CD4-positive, alpha-beta T cell treated with Interleukin-1 beta for 1 hour (primary cell): ENCODE measurements at regions not wholly inside any gene's neighbourhood (a gene's known extent, or its start where the extent isn't known, plus 50 kb on each side); places are given as distances from the start of the nearest gene placed in this dataset.

ENCODE experiments used
- DNase-seq, 2 donors: peaks; one replicate each; pipeline ENCODE4 v3.0.0-alpha.2; 2020 to 2022

DNA sequence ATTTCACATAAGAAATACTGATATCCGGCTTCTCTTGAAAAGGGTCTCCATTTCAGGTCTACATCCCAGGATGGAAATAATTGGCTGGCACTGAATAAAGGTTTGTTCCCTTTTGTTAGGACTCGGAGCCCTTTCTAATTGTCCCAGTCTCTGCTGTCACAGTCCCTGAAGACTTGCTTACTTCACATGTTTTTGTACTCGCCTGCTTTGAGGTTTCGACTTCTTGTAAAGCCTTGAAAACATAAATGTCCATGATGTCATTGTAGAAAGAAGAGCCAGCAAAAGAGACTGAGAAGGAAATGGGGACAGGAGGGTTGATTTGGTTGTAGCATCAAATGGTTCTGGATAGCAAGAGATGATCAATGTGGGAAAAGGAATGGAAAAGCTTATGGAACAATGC lies 963.4 kb upstream of the SEMA6D start:
- DNase-seq, result no peak

DNA sequence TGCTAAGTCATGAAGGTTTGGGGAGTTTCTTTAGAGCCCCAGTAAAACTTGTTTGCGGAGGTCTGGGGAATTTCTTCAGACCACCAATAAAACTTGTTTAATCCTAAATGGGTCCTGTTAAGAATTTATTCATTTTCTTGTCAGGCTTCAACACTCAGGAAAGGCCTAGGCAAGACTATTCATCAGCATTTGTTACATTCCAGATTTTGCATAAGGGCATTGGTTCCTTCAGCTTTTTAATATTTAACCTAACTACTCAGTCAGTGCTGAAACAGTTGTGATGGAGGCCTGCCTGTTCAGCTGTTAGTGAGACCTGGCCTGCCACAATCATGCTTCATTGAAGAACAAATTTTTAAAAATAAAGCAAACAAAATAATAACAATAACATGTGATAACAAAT lies 954.2 kb upstream of the SEMA6D start:
- no peak for DNase-seq

DNA sequence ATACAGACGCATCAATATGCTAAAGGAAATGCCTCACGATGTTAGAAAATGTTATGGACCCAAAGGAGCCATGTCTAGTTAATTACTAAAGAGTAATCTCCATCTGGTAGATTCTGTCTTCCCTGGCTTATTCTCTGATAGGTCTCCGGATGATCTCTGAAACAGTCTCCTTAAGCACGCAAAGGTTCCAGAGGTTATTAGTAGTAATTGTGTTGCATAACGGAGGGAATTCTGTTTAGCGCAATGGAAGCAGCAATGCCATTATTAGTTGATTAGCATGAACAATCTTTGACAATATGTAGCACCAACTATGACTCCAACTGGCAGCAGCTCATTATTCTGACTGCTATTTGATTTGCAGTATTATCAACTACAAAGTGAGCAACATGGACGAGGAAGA lies 952.5 kb upstream of the SEMA6D start:
- no peak for DNase-seq

DNA sequence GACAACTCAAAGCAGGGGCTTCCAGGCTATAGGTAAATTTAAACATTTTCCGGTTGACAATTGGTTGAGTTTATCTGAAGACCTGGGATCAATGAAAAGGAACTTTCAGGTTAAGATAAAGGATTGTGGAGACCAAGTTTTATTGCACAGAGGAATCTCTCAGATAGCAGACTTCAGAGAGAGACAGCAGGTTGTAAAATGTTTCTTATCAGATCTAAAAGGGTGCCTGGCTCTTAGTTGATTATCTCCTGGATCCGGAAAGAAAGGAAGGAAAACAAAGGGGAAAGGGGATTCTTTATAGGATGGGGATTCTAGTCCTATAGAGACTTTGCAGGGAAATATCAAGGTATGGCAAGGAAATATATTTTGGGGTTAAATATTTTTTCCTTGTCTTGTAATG lies 951.3 kb upstream of the SEMA6D start:
- DNase-seq, result no peak

DNA sequence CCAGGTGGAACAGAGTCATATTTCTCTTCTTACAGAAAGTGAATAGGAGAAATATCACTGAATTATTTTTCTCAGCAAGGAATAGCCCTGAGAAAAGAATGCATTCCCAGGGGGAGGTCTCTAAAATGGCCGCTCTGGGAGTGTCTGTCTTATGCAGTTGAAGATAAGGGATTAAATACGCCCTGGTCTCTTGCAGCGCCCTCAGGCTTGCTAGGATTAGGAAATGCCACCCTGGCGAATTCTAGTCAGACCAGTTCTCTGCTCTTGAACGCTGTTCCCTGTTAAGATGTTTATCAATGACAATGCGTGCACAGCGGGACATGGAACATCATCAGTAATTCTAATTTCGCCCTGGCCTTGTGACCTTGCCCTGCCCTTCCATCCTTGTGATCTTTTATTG lies 949.0 kb upstream of the SEMA6D start:
- no peak for DNase-seq

DNA sequence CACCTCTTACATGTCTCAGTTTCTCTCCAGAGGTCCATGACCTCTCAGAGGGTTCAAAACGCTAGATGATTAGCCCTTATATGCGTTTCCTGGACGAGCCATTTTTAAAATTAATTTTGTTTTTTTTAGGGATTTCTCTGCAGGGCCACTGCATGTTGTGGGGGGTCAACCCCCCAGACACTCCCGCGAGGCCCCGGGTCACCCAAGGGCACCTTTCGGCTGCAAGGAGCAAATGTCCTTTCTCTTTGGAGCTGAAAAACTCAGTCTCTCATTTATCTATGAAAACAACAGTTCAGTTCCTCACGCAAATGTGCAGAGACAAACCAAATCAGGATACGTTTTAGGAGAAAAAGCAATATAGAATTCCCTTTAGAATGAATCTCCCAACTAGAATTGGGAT lies 944.3 kb upstream of the SEMA6D start:
- DNase-seq, result no peak

DNA sequence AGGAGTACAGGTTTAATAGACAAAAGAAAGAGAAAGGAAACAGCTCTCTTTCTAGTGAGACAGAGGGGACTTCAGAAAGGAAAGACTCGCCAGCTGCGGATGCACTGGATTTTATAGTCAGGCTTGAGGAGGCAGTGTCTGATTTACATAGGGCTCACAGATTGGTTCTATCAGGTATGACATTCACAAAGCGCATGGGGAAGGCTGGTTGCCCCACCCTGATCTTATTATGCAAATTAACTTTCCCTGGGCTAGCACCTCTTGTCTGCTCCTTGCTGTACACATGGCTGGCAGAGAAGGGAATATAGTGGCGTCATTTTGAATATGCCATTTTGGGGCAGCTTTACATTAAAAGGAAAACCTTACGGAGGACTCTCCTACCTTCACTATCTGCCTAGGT lies 938.4 kb upstream of the SEMA6D start:
- DNase-seq, result no peak

DNA sequence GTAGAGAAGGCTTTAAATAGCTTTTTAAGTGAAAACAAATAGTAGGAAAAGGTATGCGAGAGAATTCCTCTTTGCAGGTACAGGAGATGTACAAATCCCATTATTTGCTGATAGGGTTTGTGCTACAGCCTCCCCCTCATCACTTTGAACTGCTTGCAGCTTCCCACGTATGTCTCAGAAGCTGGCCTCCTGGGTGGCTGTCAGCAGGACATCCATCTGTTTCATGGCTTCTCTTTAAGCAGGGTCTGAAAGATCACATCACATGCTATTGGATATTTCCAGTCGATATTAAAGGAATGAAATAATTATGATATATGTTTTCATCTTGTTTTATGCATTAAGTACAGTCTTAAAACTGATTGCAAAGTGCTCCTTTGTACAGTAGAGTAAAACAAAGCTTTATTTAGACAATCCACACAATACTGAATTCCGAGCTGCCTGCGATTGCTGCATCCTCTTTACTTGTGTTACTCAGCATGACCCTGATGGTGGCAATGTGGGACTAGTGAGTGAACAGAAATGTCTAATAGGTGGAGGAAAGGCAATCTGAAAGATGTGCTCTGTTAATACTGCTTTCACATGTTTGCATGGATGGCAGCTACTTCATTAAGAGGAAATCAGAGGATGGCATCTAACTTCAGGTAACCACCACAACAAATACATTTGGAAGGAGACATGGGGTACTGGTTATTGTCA lies 930.6 kb upstream of the SEMA6D start:
- no peak for DNase-seq

DNA sequence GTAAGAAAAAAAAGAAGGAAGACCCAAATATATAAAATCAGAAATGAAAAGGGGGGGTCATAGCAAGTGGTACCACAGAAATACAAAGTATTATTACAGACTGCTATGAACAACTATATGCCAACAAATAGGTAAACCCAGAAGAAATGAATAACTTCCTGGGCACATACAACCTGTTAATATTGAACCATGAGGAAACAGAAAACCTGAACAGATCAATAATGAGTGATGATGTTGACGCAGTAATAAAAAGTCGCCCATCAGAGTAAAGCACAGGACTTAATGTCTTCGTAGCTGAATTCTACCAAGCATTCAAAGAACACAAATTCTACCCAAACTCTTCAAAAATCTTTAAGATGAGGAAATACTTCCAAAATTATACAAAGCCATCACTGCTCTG lies 921.6 kb upstream of the SEMA6D start:
- no peak for DNase-seq

DNA sequence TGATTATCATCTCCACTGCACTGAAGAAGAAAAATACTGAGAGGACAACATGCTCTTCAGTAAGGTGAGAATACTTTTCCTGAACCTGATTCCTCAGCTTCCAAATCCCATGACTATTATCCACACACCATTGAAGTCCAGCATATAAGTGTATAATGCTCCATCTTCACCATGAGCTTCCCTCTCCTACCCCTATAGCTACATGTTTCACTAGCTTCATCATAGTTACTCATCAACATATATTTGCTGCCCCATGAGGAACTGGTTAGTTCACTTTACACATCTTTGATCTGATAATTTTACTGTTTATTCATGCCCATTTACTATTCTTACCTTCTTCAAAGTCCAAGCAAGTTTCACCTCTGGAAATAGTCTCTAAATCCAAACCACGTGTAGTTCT lies 908.5 kb upstream of the SEMA6D start:
- no peak for DNase-seq

DNA sequence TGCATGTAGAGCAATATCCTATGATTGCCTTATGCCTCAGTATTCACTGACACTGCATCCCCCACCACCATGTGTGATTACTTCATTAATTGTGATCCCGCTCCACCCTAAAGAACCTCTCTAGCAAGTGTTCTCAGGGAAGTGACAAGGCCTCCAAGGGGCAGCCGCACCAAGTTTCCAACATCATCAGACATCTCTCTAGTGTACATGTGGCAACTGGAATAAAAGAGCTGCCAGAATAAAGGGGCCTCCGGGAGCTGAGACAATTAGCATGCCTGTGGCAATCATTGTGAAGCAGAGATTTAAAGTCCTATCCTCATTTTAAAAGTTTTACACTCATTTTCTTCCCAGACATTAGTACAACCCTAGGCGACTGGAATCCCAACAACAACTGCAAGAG lies 902.1 kb upstream of the SEMA6D start:
- no peak for DNase-seq

DNA sequence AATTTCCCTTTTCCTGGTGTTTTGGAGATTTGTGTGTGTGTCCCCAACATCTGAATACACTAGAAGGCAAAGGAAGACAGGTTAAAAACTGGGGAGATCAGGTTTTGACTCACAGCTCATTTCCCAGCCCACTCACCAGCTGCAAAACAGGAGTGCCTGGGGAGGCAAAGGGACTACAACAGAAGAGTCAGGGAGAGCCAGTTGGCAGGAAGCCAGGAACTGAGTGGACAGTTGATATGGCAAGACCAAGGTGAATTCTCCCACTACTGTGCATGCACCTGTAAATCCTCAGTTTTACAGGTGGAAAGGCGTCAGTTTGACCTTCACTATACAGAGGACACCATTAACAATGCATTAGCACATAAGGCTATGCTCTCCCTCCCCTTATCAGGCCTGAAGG lies 901.5 kb upstream of the SEMA6D start:
- no peak for DNase-seq

DNA sequence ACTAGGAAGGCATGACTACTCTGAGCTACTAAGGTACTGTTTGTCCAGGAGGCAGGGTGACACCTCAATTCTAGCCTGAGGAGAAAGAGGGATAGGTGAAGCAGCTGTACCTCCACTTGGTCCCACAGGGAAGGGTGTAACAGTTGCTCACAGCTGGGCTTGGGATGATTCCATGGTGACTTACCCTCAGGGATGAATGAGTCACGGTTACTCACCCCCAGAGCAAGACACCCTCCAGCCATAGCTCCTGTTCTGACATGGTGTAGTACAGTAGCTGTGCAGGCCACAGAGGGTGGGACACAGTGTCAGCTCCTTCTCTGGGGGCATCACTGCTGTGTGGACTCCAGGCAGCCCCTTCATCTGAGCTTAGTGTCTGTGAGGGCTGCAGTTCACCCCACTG lies 868.6 kb upstream of the SEMA6D start:
- no peak for DNase-seq

DNA sequence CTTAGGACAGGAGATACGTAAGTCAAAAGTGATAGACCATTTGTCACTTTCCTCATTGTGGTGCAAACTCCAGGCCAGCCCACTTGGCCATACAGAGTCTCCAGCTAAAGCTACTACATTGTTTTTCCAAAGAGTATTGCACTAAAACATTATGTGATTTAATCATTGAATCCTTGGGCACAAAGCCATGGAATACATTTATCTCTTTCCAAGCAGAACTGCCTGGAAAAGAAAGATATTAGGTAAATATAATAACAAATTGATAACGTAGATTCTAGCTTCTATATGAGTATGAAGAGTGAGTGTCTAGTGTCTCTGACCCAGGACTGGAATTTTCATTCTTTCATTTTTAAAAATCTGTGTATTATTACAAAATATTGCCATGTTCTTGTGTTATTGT lies 863.7 kb upstream of the SEMA6D start:
- no peak for DNase-seq

DNA sequence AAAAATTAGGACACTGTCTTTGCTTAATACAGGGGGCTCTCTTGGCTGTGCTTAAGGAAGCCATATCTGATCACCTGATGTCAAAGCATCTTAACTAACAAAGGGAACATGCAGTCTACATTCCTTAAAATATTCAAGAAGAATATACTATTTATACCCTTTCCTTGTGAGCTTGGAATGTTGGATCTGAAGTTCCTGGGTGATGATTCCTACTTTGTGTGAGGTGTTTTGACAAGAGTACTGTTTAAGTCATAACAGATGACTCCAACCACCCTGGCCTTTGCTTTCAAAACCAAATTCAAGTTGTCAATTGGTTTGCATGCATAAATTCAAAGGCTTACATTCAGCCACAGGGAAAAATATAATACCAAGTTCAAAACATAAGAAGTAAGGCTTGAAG lies 862.7 kb upstream of the SEMA6D start:
- DNase-seq, result no peak

DNA sequence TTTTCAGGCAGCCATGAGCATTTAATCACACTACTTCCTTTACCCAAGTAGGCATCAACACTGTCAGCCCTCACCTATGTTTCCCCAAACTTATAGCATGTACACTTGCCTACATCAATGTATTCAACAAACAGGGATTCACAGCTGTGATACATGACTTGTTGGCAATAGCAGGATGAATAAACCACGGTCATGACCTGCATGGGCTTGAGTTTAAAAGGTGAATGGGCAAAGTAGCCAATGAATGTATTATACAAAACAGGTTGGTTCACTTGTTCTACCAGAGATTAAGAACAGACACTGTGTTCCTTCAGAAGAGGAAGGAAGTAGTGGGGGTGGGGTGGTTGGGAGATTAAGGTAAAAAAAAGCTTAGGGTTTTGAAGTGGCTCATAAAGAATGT lies 861.9 kb upstream of the SEMA6D start:
- no peak for DNase-seq

DNA sequence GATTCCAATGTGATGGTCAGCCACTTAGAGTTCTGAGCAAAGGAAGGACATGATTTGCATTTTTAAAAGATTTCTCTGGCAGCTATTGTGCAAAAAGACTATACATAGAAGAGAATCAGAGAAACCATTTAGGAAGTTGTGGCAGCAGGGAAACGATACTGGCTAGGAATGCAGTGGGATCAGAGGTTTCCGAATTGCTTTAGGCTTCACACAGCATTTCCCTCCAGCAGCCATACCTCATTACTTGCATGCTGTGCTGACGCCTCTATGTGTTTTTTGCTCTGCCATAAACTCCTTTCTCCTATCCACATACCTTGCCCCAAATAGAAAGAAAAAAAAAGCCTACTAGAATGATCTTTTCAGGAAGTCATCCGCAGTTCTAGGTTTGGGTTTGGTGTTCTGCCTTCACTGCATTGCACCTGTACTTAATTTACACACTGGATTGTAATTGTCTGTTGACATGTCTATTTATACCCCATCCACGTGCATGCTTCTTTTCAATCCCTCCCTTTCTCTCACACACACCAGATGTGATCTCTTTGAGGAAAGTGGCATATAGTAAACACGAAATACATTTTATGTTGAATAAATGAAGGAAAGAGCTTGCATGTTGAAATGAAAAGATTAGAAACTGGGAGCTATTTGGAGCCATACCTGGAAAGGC lies 860.3 kb upstream of the SEMA6D start:
- no peak for DNase-seq

DNA sequence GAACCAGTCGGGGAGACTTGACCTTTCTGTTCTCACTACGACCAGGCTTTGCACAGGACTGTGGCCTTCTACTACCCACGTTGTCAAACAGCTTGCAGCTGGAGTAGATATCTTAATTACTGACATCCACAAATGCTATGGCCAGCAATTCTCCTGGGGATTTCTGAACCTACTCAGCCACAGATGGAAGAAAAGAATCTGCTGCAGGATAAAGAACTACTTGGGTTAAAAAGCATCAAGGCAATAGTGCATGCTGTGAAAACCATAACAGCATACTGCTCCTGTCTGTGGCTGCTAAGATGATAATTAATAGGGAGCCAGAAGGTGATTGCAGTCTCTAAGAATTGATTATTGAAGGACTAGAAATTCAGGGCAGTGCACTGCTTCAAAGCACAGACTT lies 859.2 kb upstream of the SEMA6D start:
- no peak for DNase-seq

DNA sequence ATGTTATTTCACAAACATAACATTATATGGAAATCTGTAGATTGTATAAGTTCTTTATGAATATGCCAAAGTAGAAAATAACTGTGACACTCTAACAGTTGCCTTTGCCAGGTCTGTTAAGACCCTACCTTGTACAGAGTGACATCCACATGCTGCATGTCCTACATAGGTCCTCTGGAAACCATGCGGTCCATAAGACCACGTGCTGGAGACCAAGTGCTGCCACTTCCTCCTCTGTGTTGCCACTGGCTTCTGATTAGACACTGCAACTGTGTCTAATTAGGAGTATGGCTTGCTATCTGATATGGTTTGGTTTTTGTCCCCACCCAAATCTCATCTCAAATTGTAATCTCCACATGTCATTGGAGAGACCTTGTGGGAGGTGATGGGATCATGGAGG lies 855.5 kb upstream of the SEMA6D start:
- no peak for DNase-seq

DNA sequence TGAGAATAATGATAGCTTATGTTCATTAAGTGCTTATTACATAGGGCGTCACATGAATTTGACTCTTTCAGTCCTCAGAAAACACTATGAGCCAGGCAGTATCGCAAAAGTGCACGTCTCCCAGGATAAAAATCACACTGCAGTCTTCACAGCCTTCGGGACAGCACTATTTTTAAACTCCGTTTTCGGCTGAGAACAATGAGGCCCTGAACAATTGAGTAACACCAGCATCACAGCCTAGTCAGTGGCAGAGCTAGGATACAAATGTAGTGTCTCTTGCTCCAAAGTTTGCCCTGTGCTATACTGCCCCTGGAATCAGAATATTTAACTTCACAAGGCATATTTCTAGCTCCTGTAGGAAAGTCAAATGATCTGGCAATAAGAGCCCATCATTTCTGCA lies 852.1 kb upstream of the SEMA6D start:
- no peak for DNase-seq

DNA sequence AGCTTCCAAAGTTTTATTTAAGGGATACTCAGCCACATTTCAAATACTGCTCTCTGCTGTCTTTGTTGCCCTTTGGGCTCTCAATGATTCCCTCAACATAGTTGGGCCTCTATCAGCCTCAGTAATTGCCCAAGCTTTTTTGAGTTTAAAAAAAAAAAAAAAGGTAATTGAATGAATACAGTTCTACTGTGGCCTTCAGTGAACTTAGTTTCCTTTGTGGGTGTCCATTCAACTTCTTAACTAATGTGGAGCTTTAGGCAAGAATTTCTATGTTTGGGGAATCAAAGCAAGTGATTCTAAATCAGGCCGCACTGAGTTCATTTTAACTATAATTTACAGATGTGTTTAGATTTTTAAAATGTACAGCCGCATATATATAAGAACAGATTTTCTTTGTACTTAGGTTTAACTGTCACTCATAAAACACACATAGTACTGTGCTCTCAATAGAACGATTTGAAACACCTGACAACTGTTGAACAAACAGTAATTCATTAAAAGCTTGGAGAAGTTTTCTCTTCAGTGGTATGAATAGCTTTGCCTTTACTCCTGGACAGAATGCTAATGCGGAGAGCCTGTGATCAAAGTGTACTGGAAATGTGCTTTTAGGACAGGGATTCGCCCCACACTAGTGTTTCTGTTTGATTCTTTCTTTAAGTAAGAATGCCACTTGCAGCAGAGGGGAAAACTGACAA lies 844.9 kb upstream of the SEMA6D start:
- DNase-seq, result no peak

DNA sequence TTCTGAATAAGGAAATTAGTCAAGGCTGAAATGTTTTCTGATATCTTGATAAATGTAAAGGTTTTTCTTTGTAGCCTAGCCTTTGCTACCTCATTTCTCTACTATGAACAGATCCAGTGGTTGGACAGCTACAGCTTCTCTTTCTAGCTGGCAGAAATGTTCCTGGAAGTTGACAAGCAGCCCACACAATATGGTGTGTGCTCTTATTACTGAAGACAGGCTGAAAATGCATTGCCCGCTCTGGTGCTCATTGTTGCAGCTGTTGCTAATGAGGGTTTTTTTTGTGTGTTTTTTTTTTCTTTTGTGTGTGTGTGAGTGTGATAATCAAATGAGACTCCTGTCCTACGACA lies 844.3 kb upstream of the SEMA6D start:
- no peak for DNase-seq

DNA sequence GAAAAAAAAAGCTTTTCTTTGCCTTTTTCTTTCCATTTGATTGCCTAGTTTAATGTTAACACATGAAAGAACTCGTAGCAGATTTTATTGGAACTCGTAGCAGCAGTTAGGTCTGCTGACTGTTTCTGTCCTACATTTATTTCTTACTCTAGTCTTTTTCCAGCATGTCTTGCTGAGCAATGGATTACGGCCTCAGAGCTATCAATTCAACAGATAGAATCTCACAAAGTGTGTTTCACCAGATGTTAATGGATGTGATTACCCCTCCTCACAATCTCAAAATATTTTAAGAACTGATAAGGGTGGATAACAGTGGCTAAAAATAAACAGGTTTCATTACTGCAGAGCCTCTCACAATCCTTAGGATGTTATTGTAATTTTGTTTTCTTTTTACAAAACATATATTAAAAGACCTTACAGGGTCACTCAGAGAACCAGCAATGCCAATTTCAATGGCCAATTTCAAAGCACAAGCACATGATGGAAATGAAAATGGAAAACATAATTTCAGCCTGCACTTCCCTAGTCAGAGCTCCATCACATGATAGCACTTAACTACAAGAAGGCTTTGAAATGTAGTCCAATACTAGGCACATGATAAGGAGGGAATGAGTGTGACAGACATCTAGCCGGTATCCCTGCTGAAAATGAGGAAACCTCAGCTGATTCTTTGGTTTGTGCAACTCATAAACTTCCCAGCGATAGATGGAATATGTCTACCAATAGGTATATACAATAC lies 838.1 kb upstream of the SEMA6D start:
- no peak for DNase-seq

DNA sequence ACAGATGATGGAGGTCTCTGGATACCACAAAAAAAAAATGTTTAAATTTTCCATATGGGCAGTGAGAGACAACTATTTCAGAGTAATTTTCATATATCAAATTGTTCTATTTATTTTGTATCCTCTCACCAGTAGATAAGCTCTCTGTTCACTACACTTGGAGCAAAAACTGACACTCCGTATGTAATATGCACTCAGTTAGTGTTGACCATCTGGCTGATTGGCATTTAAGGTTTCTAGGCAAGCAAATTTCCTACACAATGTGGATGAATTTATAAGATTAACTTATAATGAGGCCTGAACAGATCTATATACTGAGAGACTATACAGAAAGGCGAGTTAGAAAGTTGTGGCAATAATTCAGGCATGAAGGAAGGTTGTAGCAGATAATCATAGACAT lies 836.5 kb upstream of the SEMA6D start:
- DNase-seq, result no peak
